Loucy (cell line): ENCODE measurements at regions not wholly inside any gene's neighbourhood (a gene's known extent, or its start where the extent isn't known, plus 50 kb on each side); places are given as distances from the start of the nearest gene placed in this dataset.

Experiments
- H2AFZ ChIP-seq: fragments of 200-600 bp; sonication (generic); 2 replicates; pipeline ENCODE4 v1.6.0; 2016; ENCODE audit warnings: antibody characterized with exemption, mild to moderate bottlenecking, low read length, moderate library complexity
- H3F3A ChIP-seq: fragments of 200-600 bp; 2 replicates; pipeline ENCODE4 v1.6.0; 2016; ENCODE audit warnings: antibody characterized with exemption, low read depth, mild to moderate bottlenecking
- H3K27me3 ChIP-seq: fragments of 200-600 bp; sonication (generic); 2 replicates; pipeline ENCODE4 v1.6.1; 2014; ENCODE audit warnings: low read length, mild to moderate bottlenecking; ENCODE audit not compliant: insufficient read depth, poor library complexity, severe bottlenecking
- H3K36me3 ChIP-seq: fragments of 200-600 bp; sonication (generic); 2 replicates; pipeline ENCODE4 v1.6.1; 2016; ENCODE audit warnings: low read length; ENCODE audit not compliant: insufficient read depth
- H3K4me1 ChIP-seq: fragments of 200-600 bp; sonication (generic); 2 replicates; pipeline ENCODE4 v1.5.1; 2014; ENCODE audit warnings: low read length, mild to moderate bottlenecking; ENCODE audit not compliant: insufficient read depth, poor library complexity, severe bottlenecking
- H3K4me2 ChIP-seq: fragments of 200-600 bp; sonication (generic); 2 replicates; pipeline ENCODE4 v1.6.0; 2014; ENCODE audit warnings: antibody characterized with exemption, low read length, low read depth, mild to moderate bottlenecking; ENCODE audit not compliant: poor library complexity, severe bottlenecking
- H3K4me3 ChIP-seq: fragments of 200-600 bp; sonication (generic); 2 replicates; pipeline ENCODE4 v1.5.1; 2014; ENCODE audit warnings: low read length, mild to moderate bottlenecking, mixed read lengths; ENCODE audit not compliant: poor library complexity, severe bottlenecking
- H3K79me2 ChIP-seq: fragments of 200-600 bp; sonication (generic); 2 replicates; pipeline ENCODE4 v1.6.1; 2014; ENCODE audit warnings: low read length; ENCODE audit not compliant: insufficient read depth
- H3K9ac ChIP-seq: fragments of 200-600 bp; sonication (generic); 2 replicates; pipeline ENCODE4 v1.6.0; 2014; ENCODE audit warnings: mild to moderate bottlenecking, low read depth, low read length, moderate library complexity; ENCODE audit not compliant: poor library complexity, severe bottlenecking
- H3K9me2 ChIP-seq: fragments of 200-600 bp; sonication (generic); replicated peaks from 2 replicates; pipeline ENCODE4 v1.6.1; 2016; ENCODE audit warnings: low read depth, low read length, mixed read lengths
- H3K9me3 ChIP-seq: fragments of 200-600 bp; sonication (generic); 2 replicates; pipeline ENCODE4 v1.6.1; 2014; ENCODE audit warnings: mild to moderate bottlenecking, antibody characterized with exemption, low read length, low read depth; ENCODE audit not compliant: insufficient read depth
- H4K20me1 ChIP-seq: fragments of 200-600 bp; sonication (generic); 2 replicates; pipeline ENCODE4 v1.6.0; 2014; ENCODE audit warnings: antibody characterized with exemption, low read length, mild to moderate bottlenecking; ENCODE audit not compliant: insufficient read depth, poor library complexity, severe bottlenecking
- CTCF ChIP-seq: fragments of 200-600 bp; sonication (generic); conservative IDR thresholded peaks from 2 replicates; pipeline ENCODE4 v1.5.1; 2014; ENCODE audit warnings: mild to moderate bottlenecking, antibody characterized with exemption, low read length
- EZH2phosphoT487 ChIP-seq: fragments of 200-600 bp; IDR thresholded peaks from 2 replicates; pipeline ENCODE4 v1.6.1; 2018; ENCODE audit warnings: antibody characterized with exemption, mild to moderate bottlenecking, moderate library complexity, borderline replicate concordance

DNA sequence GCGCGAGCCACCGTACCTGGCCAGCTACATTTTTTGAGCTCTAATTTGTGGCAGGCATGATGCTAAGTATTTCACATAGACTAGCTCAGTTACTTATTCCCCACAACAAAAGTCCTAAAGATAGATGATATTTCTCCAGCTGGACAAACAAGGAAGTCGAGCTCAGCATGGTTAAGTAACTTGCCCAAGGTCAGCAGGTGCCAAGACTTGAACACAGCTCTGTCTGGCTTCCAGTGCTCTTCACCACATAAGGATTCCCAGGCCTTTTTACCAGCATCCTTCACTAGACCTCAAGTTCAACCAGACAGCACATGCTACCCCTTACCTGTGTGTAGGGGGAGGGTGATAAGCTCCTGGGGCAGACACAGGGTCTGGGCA is 177.3 kb upstream of the NCAM1 start:
- Histone ChIP-seq H4K20me1 (no peaks in the 10 kb centered on the region), H3K4me1 (no peaks in the 10 kb centered on the region), H3K9me2 (no peaks in the 10 kb centered on the region), H3K27me3 (no peaks in the 10 kb centered on the region), H3K9ac (no peak overlapping the region), H2AFZ (no peak overlapping the region), H3K9me3 (no peaks in the 10 kb centered on the region), H3K4me3 (no peak overlapping the region), H3K4me2 (no peak overlapping the region), H3K36me3 (no peaks in the 10 kb centered on the region), H3K79me2 (no peaks in the 10 kb centered on the region), H3F3A (no peaks in the 10 kb centered on the region)
- TF ChIP-seq CTCF = no peak

DNA sequence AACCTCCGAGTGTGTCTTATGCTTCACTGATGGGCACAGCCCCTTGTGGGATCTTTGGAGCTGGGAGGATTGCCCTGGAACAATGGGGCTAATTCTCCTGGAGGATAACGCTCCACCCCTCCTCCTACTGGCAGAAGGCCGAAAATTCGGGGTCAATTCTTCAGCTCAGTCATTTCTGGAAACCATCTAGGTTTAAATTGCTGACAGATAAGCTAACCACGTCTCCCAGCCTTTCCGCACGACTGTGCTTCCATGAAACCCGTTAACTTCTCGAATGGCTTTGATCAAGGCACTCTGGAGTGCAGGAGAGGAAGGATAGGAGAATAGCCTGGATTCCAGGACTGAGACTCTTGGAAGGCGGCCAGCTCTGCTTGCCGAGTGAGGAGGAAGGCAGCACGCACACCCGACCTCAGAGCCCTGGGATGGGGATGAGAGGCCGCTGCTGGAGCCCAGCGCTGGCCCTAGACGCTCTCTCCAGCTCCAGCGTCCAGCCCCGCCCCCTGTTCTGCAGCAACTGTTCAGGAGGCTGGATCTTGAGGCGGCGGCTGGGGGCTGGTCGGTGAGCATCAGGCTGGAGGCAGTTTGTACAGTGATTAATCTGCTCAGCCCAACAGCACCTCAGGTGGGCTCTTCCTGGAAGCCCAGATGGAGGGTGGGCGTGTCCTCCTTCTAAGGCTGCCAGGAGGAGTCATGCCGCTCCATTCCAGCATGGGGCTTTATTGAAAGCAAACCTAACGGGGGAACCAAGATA is 176.7 kb upstream of the NCAM1 start:
- Histone ChIP-seq H3K9me3 (no peaks in the 10 kb centered on the region), H2AFZ (no peak overlapping the region), H3K4me3 (no peak overlapping the region), H3K36me3 (no peaks in the 10 kb centered on the region), H3K4me1 (no peaks in the 10 kb centered on the region), H3K4me2 (no peak overlapping the region), H3K79me2 (no peaks in the 10 kb centered on the region), H3K9me2 (no peaks in the 10 kb centered on the region), H4K20me1 (no peaks in the 10 kb centered on the region), H3K9ac (no peak overlapping the region), H3K27me3 (no peaks in the 10 kb centered on the region), H3F3A (no peaks in the 10 kb centered on the region)
- TF ChIP-seq EZH2phosphoT487 = no peak
- TF ChIP-seq CTCF = no peak

DNA sequence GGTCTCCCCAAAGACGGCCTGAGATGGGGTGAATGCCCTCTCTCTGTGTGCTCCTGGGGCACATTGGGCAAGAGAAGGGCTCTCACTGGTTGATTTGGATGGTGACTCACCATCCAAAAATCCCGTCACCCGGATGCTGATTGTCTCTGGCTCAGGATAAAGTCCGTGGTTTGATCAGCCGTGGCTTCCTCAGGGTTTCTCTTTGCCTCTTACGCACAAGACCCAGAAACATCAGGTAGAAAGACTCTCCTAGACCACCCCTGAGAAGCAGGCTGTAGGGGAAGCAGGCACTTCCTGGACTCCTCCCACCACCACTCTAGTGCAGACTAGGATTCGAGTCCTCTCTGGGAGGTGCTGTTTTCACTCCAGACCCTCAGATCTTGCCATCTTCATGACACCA is 176.1 kb upstream of the NCAM1 start:
- H3K27me3 ChIP-seq = no peaks in the 10 kb centered on the region
- no peaks in the 10 kb centered on the region for H3K79me2 ChIP-seq
- H3K36me3 ChIP-seq = no peaks in the 10 kb centered on the region
- no peaks in the 10 kb centered on the region for H3K4me1 ChIP-seq
- H3K4me3 ChIP-seq = no peak overlapping the region
- H3K9me2 ChIP-seq = no peaks in the 10 kb centered on the region
- H4K20me1 ChIP-seq = no peaks in the 10 kb centered on the region
- no peak overlapping the region for H2AFZ ChIP-seq
- TF ChIP-seq CTCF (no peak), EZH2phosphoT487 (no peak)
- no peaks in the 10 kb centered on the region for H3F3A ChIP-seq
- H3K9ac ChIP-seq = no peak overlapping the region
- no peak overlapping the region for H3K4me2 ChIP-seq
- no peaks in the 10 kb centered on the region for H3K9me3 ChIP-seq
